ENCODE measurements at regions not wholly inside any gene's neighbourhood (a gene's known extent, or its start where the extent isn't known, plus 50 kb on each side); places are given as distances from the start of the nearest gene placed in this dataset.

- Histone ChIP-seq H3K9me3 (no peaks in the 10 kb centered on the region), H3K4me3 (no peak overlapping the region), H3K36me3 (ENCODE audit: low read depth) (no peaks in the 10 kb centered on the region), H3K4me1 (ENCODE audit: low read depth) (no peaks in the 10 kb centered on the region)
- no peak for TF ChIP-seq CTCF (IDR thresholded peaks at IDR 0.05)
- no peak for DNase-seq
- intact Hi-C loops (cut with DNase I, micrococcal nuclease), result no loop called here
- ATAC-seq, result no peak
These were observed 68.8 kb upstream of the UNC5B start for GRCh38 chr10:71143610-71144009.

GRCh38 chr10:71144824-71145223 lies 67.5 kb upstream of the UNC5B start:
- ATAC-seq (no peak), DNase-seq (no peak)
- TF ChIP-seq CTCF (IDR thresholded peaks at IDR 0.05), result no peak

GRCh38 chr10:71145352-71145945 lies 66.9 kb upstream of the UNC5B start:
- DNase-seq (no peak), ATAC-seq (no peak)
- no peaks in the 10 kb centered on the region for H3K4me1 ChIP-seq (ENCODE audit: low read depth)
- H3K9me3 ChIP-seq, result no peaks in the 10 kb centered on the region
- intact Hi-C loops (cut with DNase I, micrococcal nuclease), result no loop called here
- TF ChIP-seq CTCF (IDR thresholded peaks at IDR 0.05), result no peak
- H3K4me3 ChIP-seq, result no peak overlapping the region
- no peaks in the 10 kb centered on the region for H3K36me3 ChIP-seq (ENCODE audit: low read depth)

More at GRCh38 chr10:71144824-71145223, 67.5 kb upstream of the UNC5B start:
- no peak overlapping the region for H3K4me3 ChIP-seq
- intact Hi-C loops (cut with DNase I, micrococcal nuclease), result no loop called here
- no peaks in the 10 kb centered on the region for H3K9me3 ChIP-seq
- H3K36me3 ChIP-seq (ENCODE audit: low read depth), result no peaks in the 10 kb centered on the region
- no peaks in the 10 kb centered on the region for H3K4me1 ChIP-seq (ENCODE audit: low read depth)

- no peak for TF ChIP-seq CTCF (IDR thresholded peaks at IDR 0.05)
- Histone ChIP-seq H3K4me3 (no peak overlapping the region), H3K9me3 (no peaks in the 10 kb centered on the region), H3K36me3 (ENCODE audit: low read depth) (no peaks in the 10 kb centered on the region), H3K4me1 (ENCODE audit: low read depth) (no peaks in the 10 kb centered on the region)
- DNase-seq (no peak), ATAC-seq (no peak)
- intact Hi-C loops (cut with DNase I, micrococcal nuclease), result no loop called here
These were observed 61.6 kb upstream of the UNC5B start for GRCh38 chr10:71150796-71151195.

GRCh38 chr10:71152043-71152442 lies 60.3 kb upstream of the UNC5B start:
- TF ChIP-seq CTCF (IDR thresholded peaks at IDR 0.05), result no peak
- DNase-seq, result no peak
- Histone ChIP-seq H3K4me1 (ENCODE audit: low read depth) (no peaks in the 10 kb centered on the region), H3K4me3 (no peak overlapping the region), H3K36me3 (ENCODE audit: low read depth) (no peaks in the 10 kb centered on the region), H3K9me3 (no peaks in the 10 kb centered on the region)
- intact Hi-C loops (cut with DNase I, micrococcal nuclease), result no loop called here
- no peak for ATAC-seq

- ATAC-seq, result no peak
- intact Hi-C loops (cut with DNase I, micrococcal nuclease), result no loop called here
- H3K9me3 ChIP-seq, result no peaks in the 10 kb centered on the region
- no peak overlapping the region for H3K4me3 ChIP-seq
- no peak for TF ChIP-seq CTCF (IDR thresholded peaks at IDR 0.05)
- H3K36me3 ChIP-seq (ENCODE audit: low read depth), result no peaks in the 10 kb centered on the region
- no peak for DNase-seq
- H3K4me1 ChIP-seq (ENCODE audit: low read depth), result no peaks in the 10 kb centered on the region
These were observed 55.9 kb upstream of the UNC5B start for GRCh38 chr10:71156436-71156835.
